PC-9 (cell line): ENCODE measurements at regions not wholly inside any gene's neighbourhood (a gene's known extent, or its start where the extent isn't known, plus 50 kb on each side); places are given as distances from the start of the nearest gene placed in this dataset.

Experiments used
- CTCF ChIP-seq: fragments of 200-600 bp; sonication (generic); conservative IDR thresholded peaks from 2 replicates; pipeline ENCODE4 v1.6.1; 2017; ENCODE audit warnings: mixed run types, antibody characterized with exemption, mild to moderate bottlenecking, moderate library complexity
- EZH2 ChIP-seq: fragments of 200-600 bp; sonication (generic); IDR thresholded peaks from 2 replicates; pipeline ENCODE4 v1.8.0; 2017; ENCODE audit warnings: antibody characterized with exemption, low read depth

GRCh38 chr15:66646308-66646707 is 55.7 kb upstream of the SMAD6 start:
- TF ChIP-seq EZH2, result no peak
- TF ChIP-seq CTCF, result no peak
